Esophagus squamous epithelium (tissue), 5 donors: ENCODE measurements at regions not wholly inside any gene's neighbourhood (a gene's known extent, or its start where the extent isn't known, plus 50 kb on each side); places are given as distances from the start of the nearest gene placed in this dataset.

Experiments used
- DNase-seq: peaks from one replicate; lab custom pipeline; 2025; lab: John Stamatoyannopoulos, UW
- H3K27ac ChIP-seq, 4 donors: fragments of 200-600 bp; sonication (generic); one replicate each; pipeline ENCODE4 v1.5.1; 2016 to 2019; ENCODE audit warnings: mild to moderate bottlenecking in 1 of 4
- H3K27me3 ChIP-seq, 4 donors: fragments of 200-600 bp; sonication (generic); 1 replicate in 3 of 4; 2 replicates in 1 of 4; pipeline versions ENCODE4 v1.5.1 to v1.6.0; 2017 to 2021; ENCODE audit warnings: antibody characterized with exemption in 1 of 4
- H3K36me3 ChIP-seq, 3 donors: fragments of 200-600 bp; sonication (generic); one replicate each; pipeline ENCODE4 v1.5.1; 2016 to 2019
- H3K4me1 ChIP-seq, 3 donors: fragments of 200-600 bp; sonication (generic); one replicate each; pipeline ENCODE4 v1.5.1; 2017 to 2019
- H3K4me3 ChIP-seq, 4 donors: fragments of 200-600 bp; sonication (generic); 1 replicate in 3 of 4; 2 replicates in 1 of 4; pipeline ENCODE4 v1.5.1; 2016 to 2019; ENCODE audit warnings: mild to moderate bottlenecking in 2 of 4, moderate library complexity in 1 of 4
- H3K9me3 ChIP-seq, 3 donors: fragments of 200-600 bp; sonication (generic); one replicate each; pipeline ENCODE4 v1.5.1; 2016 to 2019
- POLR2A ChIP-seq, 4 donors: fragments of 450-650 bp; IDR thresholded peaks; one replicate each; pipeline ENCODE4 v1.6.1; 2017; ENCODE audit warnings: antibody characterized with exemption in 4 of 4, mild to moderate bottlenecking in 4 of 4, moderate library complexity in 3 of 4
- WGBS, 2 donors: methylation state at CpG; one replicate each; pipeline ENCODE4 v1.1.5; 2018; 5-methylcytosine and 5-hydroxymethylcytosine counted together
- intact Hi-C: fragments of 100-400 bp; cut with DNase I; formaldehyde crosslinking; loops from one replicate; pipeline ENCODE4 v1.15.0; 2022
- TF ChIP-seq, protein P1 (sequence below), 6 experiments: fragments of 450-650 bp in 4 of 6; fragments of 200-600 bp in 2 of 6; sonication (generic) in 2 of 6; IDR thresholded peaks; one replicate each; pipeline ENCODE4 v1.5.1; 2016 to 2019; ENCODE audit warnings: antibody characterized with exemption in 6 of 6, mild to moderate bottlenecking in 4 of 6, moderate library complexity in 4 of 6
- donor health status: DM: yes; HTN: yes; CAD: no.

DNA sequence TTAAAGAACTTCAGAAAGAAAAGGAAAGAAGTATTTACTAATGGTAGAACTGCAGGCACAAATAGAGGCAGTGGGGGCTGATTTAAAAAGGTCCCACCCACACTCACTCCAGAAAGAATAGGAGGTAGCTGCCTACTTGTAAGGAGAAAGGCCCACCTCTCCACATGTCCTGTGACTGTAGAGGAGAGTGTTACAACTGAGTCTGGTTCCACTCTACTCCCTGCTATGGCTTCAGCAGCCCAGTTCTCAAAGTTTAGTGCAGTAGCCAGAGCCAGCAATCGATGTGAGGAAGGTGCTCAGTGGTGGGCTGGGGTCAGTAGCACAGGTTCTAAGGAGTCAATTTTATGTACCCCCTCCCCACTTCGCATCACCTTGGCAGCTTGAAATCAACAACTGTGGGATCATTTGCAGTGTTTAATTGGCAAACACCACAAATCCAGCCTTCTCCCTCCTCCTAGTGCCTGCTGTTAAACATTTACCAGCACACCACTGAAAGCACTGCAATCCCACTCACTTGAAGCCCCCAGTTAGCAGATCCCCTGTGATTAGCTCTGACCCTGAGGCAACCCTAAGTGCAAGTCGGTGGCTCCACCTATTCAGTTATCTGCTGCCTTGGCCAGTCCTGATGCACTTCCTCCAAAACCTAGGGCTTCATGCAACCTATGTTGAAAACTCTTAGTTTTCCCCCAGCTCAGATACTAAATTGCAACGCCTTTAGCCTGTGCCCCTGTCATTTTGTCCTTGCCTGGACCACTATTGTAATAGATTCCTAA lies 146.6 kb downstream of the BBOX1 start:
- intact Hi-C loops, result no loop called here

DNA sequence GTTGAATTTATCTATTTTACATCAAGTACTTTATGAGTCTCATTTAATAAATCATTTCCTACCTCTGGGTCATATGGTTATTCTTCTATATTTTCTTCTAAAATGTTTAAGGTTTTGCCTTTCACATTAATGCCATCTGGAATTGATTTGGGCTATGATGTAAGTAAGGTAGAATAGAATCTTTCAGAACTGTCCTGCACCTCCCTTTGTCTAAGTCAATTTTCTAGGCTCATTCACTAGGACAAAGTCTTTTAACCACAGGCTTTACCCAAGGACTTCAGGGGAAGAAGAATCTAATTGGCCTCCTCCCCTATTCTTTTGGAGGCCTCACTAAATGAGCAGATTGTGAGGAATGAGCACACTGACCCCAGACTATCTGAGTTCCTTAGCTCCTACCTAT lies 146.0 kb downstream of the BBOX1 start:
- Histone ChIP-seq H3K4me1 (peaks cover 0 to 16% (median 4%) of the 10 kb centered on the region in 3 donors), H3K27me3 (no peaks in the 10 kb centered on the region), H3K4me3 (no peak overlapping the region), H3K36me3 (no peaks in the 10 kb centered on the region), H3K9me3 (no peaks in the 10 kb centered on the region), H3K27ac (no peak overlapping the region)
- intact Hi-C loops, result no loop called here
- DNase-seq, result no peak
- no peak for TF ChIP-seq POLR2A (IDR thresholded peaks at IDR 0.05)
- TF ChIP-seq, protein P1, sequence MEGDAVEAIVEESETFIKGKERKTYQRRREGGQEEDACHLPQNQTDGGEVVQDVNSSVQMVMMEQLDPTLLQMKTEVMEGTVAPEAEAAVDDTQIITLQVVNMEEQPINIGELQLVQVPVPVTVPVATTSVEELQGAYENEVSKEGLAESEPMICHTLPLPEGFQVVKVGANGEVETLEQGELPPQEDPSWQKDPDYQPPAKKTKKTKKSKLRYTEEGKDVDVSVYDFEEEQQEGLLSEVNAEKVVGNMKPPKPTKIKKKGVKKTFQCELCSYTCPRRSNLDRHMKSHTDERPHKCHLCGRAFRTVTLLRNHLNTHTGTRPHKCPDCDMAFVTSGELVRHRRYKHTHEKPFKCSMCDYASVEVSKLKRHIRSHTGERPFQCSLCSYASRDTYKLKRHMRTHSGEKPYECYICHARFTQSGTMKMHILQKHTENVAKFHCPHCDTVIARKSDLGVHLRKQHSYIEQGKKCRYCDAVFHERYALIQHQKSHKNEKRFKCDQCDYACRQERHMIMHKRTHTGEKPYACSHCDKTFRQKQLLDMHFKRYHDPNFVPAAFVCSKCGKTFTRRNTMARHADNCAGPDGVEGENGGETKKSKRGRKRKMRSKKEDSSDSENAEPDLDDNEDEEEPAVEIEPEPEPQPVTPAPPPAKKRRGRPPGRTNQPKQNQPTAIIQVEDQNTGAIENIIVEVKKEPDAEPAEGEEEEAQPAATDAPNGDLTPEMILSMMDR (IDR thresholded peaks at IDR 0.05), result no peak

More for the DNA sequence above, 146.6 kb downstream of the BBOX1 start:
- Histone ChIP-seq H3K9me3 (no peaks in the 10 kb centered on the region), H3K27me3 (no peaks in the 10 kb centered on the region), H3K36me3 (no peaks in the 10 kb centered on the region), H3K27ac (no peak overlapping the region), H3K4me3 (no peak overlapping the region), H3K4me1 (peaks cover 0 to 16% (median 4%) of the 10 kb centered on the region in 3 donors)
- WGBS, 2 donors, result 65 to 81% methylated on average over 3 to 4 of the region's 4 CpGs
- DNase-seq, result no peak
- no peak for TF ChIP-seq POLR2A (IDR thresholded peaks at IDR 0.05)
- TF ChIP-seq, protein P1 (IDR thresholded peaks at IDR 0.05), result no peak

DNA sequence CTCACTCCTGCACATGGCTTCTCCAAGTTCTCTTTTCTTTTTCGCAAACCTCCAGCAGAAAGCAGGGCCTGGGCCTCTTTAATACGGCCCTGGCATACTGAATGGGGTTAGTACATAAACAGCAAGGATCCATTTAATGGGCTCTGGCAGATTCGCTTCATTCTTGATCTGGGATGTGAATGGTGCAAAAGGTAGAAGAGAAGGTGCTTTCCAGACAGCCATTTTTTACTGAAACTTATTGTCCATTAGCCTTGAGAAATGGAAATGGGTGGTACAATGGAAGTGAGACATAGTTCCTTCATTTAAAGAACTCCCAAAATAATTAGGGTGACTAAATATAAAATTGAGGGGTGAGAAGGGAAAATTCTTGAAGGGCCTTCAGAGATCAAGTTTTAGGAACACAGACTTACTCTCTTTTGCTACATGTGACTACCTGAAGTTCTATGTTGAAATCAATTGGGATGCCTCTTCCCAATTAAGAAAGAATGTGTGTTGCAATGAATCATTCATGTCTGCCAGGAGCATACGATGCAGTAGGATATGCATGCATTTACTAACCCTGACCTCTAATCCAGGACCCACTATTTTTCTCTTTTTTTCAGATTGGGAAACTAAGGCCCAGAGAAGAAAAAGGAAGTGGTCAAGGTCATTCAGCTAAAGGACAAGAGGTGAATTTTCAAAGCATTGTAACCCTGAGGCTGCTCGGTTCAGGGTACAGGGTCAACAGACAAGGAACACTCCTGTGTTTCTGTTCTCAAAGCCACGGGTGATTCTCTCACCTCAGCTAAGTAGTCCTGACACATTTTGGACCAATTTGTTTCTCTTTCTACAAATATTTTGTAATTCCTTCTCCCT lies 144.1 kb downstream of the BBOX1 start:
- Histone ChIP-seq H3K4me1 (peaks cover 0 to 16% (median 4%) of the 10 kb centered on the region in 3 donors), H3K4me3 (no peak overlapping the region), H3K27me3 (no peaks in the 10 kb centered on the region), H3K36me3 (no peaks in the 10 kb centered on the region), H3K27ac (no peak overlapping the region), H3K9me3 (no peaks in the 10 kb centered on the region)
- WGBS, 2 donors, result 69 to 70% methylated on average over 5 to 6 of the region's 6 CpGs
- DNase-seq, result no peak
- intact Hi-C loops, result loop anchor here (5.0 kb wide), 2 partner anchors 113 to 303 kb away; no protein-coding TSS in a partner anchor
- TF ChIP-seq POLR2A (IDR thresholded peaks at IDR 0.05), result no peak
- TF ChIP-seq, protein P1 (IDR thresholded peaks at IDR 0.05), result no peak

DNA sequence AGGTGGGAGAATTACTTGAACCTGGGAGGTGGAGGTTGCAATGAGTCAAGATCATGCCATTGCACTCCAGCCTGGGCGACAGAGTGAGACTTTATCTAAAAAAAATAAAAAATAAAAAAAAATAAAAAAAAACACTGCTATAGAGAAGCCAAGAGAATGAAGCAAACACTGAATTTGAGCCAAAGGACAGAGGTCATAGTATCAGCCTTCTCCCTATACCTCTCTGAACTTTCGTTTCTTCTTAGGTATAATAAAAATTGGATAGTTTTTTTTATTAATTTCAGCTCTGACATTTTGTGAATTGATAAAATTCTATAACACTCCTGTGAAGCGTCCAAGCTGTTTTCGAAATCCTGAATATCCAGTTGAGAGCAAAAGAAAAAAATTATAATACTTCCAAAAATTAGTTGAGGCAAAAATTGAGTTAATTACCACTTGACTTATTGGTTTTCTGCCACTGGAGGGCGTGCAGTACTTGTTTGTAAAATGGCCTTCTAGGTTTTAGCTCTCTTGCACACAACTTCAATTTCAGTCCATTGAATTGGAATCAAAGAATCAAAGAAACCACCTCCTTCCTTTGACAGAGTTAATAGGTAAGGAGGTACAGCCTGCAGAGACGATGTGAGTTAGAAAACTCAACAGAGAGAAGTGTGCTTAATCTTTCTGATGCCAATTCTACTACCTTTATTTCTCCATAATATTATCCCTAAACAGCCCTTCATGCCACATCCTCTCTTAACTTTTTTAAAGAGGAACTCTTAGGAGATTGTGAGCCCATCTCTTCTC lies 143.2 kb downstream of the BBOX1 start:
- no peak for DNase-seq
- H3K27me3 ChIP-seq, result no peaks in the 10 kb centered on the region
- no peak overlapping the region for H3K27ac ChIP-seq
- H3K4me3 ChIP-seq, result no peak overlapping the region
- 25 to 28% methylated on average over 6 of the region's 6 CpGs for WGBS, 2 donors
- H3K9me3 ChIP-seq, result no peaks in the 10 kb centered on the region
- H3K4me1 ChIP-seq, result peaks cover 0 to 12% (median 4%) of the 10 kb centered on the region in 3 donors
- intact Hi-C loops, result loop anchor here (5.0 kb wide), 2 partner anchors 113 to 303 kb away; no protein-coding TSS in a partner anchor
- TF ChIP-seq POLR2A (IDR thresholded peaks at IDR 0.05), result no peak
- TF ChIP-seq, protein P1 (IDR thresholded peaks at IDR 0.05), result peak; percentile 39 to 88 (median 69)
- H3K36me3 ChIP-seq, result no peaks in the 10 kb centered on the region
